Endodermal cell (in vitro differentiated cells): ENCODE measurements at regions not wholly inside any gene's neighbourhood (a gene's known extent, or its start where the extent isn't known, plus 50 kb on each side); places are given as distances from the start of the nearest gene placed in this dataset.
"Not testable (repeated sequence)": the region's sequence is repeated elsewhere in the genome, so short reads cannot be mapped to it uniquely, and the experiment has no call there.

Source experiments
- DNase-seq: peaks from one replicate; pipeline ENCODE4 v3.0.0-alpha.2; 2017
- H3K27ac ChIP-seq: 2 replicates; pipeline ENCODE4 v1.5.1; 2013; ENCODE audit warnings: mild to moderate bottlenecking, low read depth, low read length, moderate library complexity
- H3K27me3 ChIP-seq: 2 replicates; pipeline ENCODE4 v1.6.1; 2013; ENCODE audit warnings: mild to moderate bottlenecking, low read length, moderate library complexity; ENCODE audit not compliant: insufficient read depth, control insufficient read depth, poor library complexity, severe bottlenecking
- H3K36me3 ChIP-seq: 2 replicates; pipeline ENCODE4 v1.7.0; 2013; ENCODE audit warnings: mild to moderate bottlenecking, low read length, moderate library complexity; ENCODE audit not compliant: control insufficient read depth, insufficient read depth
- H3K4me1 ChIP-seq: one replicate; pipeline ENCODE4 v1.7.0; 2013; ENCODE audit warnings: low read length; ENCODE audit not compliant: control insufficient read depth, insufficient read depth
- H3K4me3 ChIP-seq: 2 replicates; pipeline ENCODE4 v1.5.1; 2013; ENCODE audit warnings: mild to moderate bottlenecking, low read length, moderate library complexity
- H3K9ac ChIP-seq: 2 replicates; pipeline ENCODE4 v1.6.1; 2013; ENCODE audit warnings: mild to moderate bottlenecking, low read length, moderate library complexity; ENCODE audit not compliant: poor library complexity, severe bottlenecking; ENCODE audit errors: extremely low read depth
- H3K9me3 ChIP-seq: 2 replicates; pipeline ENCODE4 v1.6.1; 2013; ENCODE audit warnings: mild to moderate bottlenecking, low read length, moderate library complexity; ENCODE audit not compliant: control insufficient read depth
- H3K27ac Mint-ChIP-seq: 2 replicates; pipeline ENCODE4 v1.8.0; 2020; ENCODE audit warnings: mixed read lengths
- H3K27me3 Mint-ChIP-seq: 2 replicates; pipeline ENCODE4 v1.8.0; 2021; ENCODE audit warnings: mild to moderate bottlenecking, mixed read lengths; ENCODE audit not compliant: insufficient read depth
- H3K36me3 Mint-ChIP-seq: 2 replicates; pipeline ENCODE4 v1.8.0; 2020; ENCODE audit warnings: low read depth, mixed read lengths
- H3K4me1 Mint-ChIP-seq: 2 replicates; pipeline ENCODE4 v1.8.0; 2020; ENCODE audit warnings: mixed read lengths
- H3K4me3 Mint-ChIP-seq: 2 replicates; pipeline ENCODE4 v1.8.0; 2020; ENCODE audit warnings: mild to moderate bottlenecking, moderate library complexity, mixed read lengths
- H3K9me3 Mint-ChIP-seq: 2 replicates; pipeline ENCODE4 v1.8.0; 2020; ENCODE audit warnings: mild to moderate bottlenecking, mixed read lengths
- WGBS, 2 experiments: methylation state at CpG; one replicate each; pipeline versions ENCODE4 v1.1.5 to v1.1.7; 2013; ENCODE audit warnings: missing lambda C conversion rate in 2 of 2, mixed read lengths in 1 of 2; ENCODE audit not compliant: insufficient coverage in 1 of 2, insufficient read length in 1 of 2; 5-methylcytosine and 5-hydroxymethylcytosine counted together
- TF ChIP-seq, protein P1 (sequence below): fragments of 200-600 bp; sonication (generic); conservative IDR thresholded peaks from 2 replicates; pipeline ENCODE4 v1.5.0; 2021; ENCODE audit warnings: antibody characterized with exemption, mild to moderate bottlenecking

DNA sequence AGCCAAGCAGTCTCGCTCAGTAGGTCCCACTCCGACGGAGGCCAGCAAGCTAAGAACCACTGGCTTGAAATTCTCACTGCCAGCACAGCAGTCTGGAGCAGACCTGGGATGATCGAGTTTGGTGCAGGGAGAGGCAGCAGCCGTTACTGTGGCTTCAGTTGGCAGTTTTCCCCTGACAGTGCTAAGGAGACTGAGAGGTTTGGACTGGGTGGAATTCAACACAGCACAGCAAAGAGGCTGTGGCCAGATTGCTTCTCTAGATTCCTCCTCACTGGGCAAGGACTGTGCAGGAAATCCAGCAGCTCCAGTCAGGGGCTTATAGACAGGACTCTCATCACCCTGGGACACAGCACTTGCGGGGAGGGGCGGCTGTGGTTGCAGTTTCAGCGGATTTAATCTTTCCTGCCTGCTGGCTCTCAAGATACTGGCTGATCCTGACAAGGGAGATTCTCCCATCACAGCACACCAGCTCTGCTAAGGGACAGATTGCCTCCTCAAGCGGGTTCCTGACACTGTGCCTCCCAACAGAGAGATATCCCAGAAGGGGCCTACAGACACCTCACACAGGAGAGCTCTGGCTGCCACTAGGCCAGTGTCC lies 122.1 kb downstream of the YIPF5 start:
- Mint-ChIP-seq H3K9me3 (peaks cover 5% of the 10 kb centered on the region), H3K4me3 (no peak overlapping the region), H3K27me3 (no peaks in the 10 kb centered on the region), H3K27ac (no peak overlapping the region), H3K4me1 (no peaks in the 10 kb centered on the region), H3K36me3 (no peaks in the 10 kb centered on the region)
- no peak overlapping the region for H3K9ac ChIP-seq
- H3K27ac ChIP-seq, result no peak overlapping the region
- peak; percentile 49 for DNase-seq
- no peaks in the 10 kb centered on the region for H3K4me1 ChIP-seq
- whole genome bisulfite sequencing, 2 experiments, result 82 to 86% methylated on average over 4 to 9 of the region's 9 CpGs
- TF ChIP-seq, protein P1, sequence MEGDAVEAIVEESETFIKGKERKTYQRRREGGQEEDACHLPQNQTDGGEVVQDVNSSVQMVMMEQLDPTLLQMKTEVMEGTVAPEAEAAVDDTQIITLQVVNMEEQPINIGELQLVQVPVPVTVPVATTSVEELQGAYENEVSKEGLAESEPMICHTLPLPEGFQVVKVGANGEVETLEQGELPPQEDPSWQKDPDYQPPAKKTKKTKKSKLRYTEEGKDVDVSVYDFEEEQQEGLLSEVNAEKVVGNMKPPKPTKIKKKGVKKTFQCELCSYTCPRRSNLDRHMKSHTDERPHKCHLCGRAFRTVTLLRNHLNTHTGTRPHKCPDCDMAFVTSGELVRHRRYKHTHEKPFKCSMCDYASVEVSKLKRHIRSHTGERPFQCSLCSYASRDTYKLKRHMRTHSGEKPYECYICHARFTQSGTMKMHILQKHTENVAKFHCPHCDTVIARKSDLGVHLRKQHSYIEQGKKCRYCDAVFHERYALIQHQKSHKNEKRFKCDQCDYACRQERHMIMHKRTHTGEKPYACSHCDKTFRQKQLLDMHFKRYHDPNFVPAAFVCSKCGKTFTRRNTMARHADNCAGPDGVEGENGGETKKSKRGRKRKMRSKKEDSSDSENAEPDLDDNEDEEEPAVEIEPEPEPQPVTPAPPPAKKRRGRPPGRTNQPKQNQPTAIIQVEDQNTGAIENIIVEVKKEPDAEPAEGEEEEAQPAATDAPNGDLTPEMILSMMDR, result no peak
- H3K36me3 ChIP-seq, result no peaks in the 10 kb centered on the region
- H3K27me3 ChIP-seq, result no peaks in the 10 kb centered on the region
- no peaks in the 10 kb centered on the region for H3K9me3 ChIP-seq
- no peak overlapping the region for H3K4me3 ChIP-seq

DNA sequence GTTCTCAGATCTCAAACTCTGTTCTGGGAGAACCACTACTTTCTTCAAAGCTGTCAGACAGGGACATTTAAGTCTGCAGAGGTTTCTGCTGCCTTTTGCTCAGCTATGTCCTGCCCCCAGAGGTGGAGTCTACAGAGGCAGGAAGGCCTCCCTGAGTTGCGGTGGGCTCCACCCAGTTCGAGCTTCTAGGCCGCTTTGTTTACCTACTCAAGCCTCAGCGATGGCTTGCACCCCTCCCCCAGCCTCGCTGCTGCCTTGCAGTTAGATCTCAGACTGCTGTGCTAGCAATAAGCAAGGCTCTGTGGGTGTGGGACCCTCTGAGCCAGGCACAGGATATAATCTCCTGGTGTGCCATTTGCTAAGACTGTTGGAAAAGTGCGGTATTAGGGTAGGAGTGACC lies 115.1 kb downstream of the YIPF5 start:
- H3K27ac ChIP-seq, H3K27me3 ChIP-seq, H3K4me1 Mint-ChIP-seq, H3K27me3 Mint-ChIP-seq, H3K4me3 ChIP-seq, H3K9ac ChIP-seq, H3K27ac Mint-ChIP-seq, H3K36me3 Mint-ChIP-seq, DNase-seq, H3K4me1 ChIP-seq, H3K36me3 ChIP-seq, H3K4me3 Mint-ChIP-seq: not testable (repeated sequence)
- H3K9me3 Mint-ChIP-seq, result peaks cover 42% of the 10 kb centered on the region
- H3K9me3 ChIP-seq, result peaks cover 19% of the 10 kb centered on the region
- WGBS, 2 experiments, result 83 to 100% methylated on average over 2 to 6 of the region's 6 CpGs

DNA sequence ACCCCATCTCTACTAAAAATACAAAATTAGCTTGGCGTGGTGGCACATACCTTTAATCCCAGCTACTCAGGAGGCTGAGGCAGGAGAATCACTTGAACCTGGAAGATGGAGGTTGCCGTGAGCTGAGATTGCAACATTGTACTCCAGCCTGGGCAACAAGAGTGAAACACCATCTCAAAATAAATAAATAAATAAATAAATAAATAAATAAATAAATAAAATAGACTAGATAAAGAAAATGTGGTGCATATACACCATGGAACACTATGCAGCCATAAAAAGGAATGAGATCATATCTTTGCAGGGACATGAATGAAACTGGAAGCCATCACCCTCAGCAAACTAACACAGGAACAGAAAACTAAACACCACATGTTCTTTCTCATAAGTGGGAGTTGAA lies 110.4 kb downstream of the YIPF5 start:
- H3K9me3 Mint-ChIP-seq, result peaks cover 47% of the 10 kb centered on the region
- H3K27me3 ChIP-seq, H3K27me3 Mint-ChIP-seq, H3K27ac Mint-ChIP-seq, H3K4me1 ChIP-seq, H3K36me3 ChIP-seq, H3K36me3 Mint-ChIP-seq, H3K4me3 ChIP-seq, H3K4me1 Mint-ChIP-seq, H3K4me3 Mint-ChIP-seq, DNase-seq, H3K27ac ChIP-seq, H3K9ac ChIP-seq: not testable (repeated sequence)
- 97 to 100% methylated on average over 1 to 2 of the region's 2 CpGs for WGBS, 2 experiments
- peaks cover 24% of the 10 kb centered on the region for H3K9me3 ChIP-seq

DNA sequence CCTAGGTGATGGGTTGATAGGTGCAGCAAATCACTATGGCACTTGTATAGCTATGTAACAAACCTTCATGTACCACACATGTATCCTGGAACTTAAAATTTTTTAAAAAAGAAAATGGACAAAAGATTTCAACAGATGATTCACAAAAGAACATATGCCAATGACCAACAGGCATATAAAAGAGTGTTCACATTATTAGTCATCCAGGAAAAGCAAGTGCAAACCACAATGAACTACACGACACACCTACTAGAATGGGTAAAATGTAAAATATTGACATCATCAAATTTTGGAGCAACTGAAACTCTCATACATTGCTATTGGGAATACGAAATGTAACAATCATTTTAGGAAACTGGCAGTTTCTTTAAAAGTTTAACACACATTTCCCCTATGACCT lies 109.9 kb downstream of the YIPF5 start:
- Histone ChIP-seq H3K4me1 (no peaks in the 10 kb centered on the region), H3K36me3 (no peaks in the 10 kb centered on the region), H3K9me3 (peaks cover 23% of the 10 kb centered on the region), H3K27me3 (no peaks in the 10 kb centered on the region), H3K9ac (no peak overlapping the region), H3K4me3 (no peak overlapping the region), H3K27ac (no peak overlapping the region)
- Mint-ChIP-seq H3K27ac (no peak overlapping the region), H3K36me3 (no peaks in the 10 kb centered on the region), H3K4me3 (no peak overlapping the region), H3K4me1 (no peaks in the 10 kb centered on the region), H3K27me3 (no peaks in the 10 kb centered on the region), H3K9me3 (peaks cover 45% of the 10 kb centered on the region)
- TF ChIP-seq, protein P1, result no peak
- no peak for DNase-seq
- 92 to 100% methylated on average over 1 to 2 of the region's 2 CpGs for WGBS, 2 experiments
